ENCODE measurements at regions not wholly inside any gene's neighbourhood (a gene's known extent, or its start where the extent isn't known, plus 50 kb on each side); places are given as distances from the start of the nearest gene placed in this dataset.

DNA sequence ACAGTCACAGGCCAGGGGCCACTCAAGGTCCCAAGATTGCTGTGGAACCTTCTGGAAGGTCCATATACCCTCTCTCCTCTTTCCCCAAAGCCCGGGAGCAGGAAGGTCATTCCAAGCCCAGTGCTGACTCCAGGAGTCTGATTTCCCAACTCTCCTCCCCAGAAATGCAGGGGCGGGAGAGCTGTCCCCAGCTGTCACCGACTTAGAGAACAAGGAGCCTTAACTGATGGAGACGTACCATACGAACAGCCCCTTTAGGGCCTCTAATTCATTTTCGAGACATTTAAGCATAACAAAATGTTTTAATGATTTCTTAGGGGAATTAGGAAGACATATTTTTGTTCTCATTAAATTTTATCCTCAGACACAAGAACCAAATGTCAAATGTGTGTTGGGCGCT is 99.2 kb downstream of the PHETA1 start:
- Histone ChIP-seq H3K9me2 (replicated peaks; ENCODE audit: insufficient read depth, low read length) (no peaks in the 10 kb centered on the region), H3K27ac (ENCODE audit: low read length) (no peak overlapping the region), H4K20me1 (ENCODE audit: insufficient read depth, low read length) (no peaks in the 10 kb centered on the region), H3K4me2 (ENCODE audit: low read depth, low read length) (no peak overlapping the region), H2AFZ (ENCODE audit: low read length) (no peak overlapping the region), H3K36me3 (replicated peaks; ENCODE audit: insufficient read depth, low read length) (no peaks in the 10 kb centered on the region), H3K27me3 (replicated peaks; ENCODE audit: insufficient read depth, low read length) (no peaks in the 10 kb centered on the region), H3K4me1 (ENCODE audit: low read length) (no peaks in the 10 kb centered on the region), H3F3A (ENCODE audit: insufficient read depth, low read length) (no peaks in the 10 kb centered on the region), H3K4me3 (ENCODE audit: low read length) (no peak overlapping the region), H3K9me3 (replicated peaks; ENCODE audit: insufficient read depth, low read length) (no peaks in the 10 kb centered on the region), H3K9ac (ENCODE audit: low read length) (no peak overlapping the region), H3K79me2 (ENCODE audit: low read length) (no peaks in the 10 kb centered on the region)
- no peak for DNase-seq
- TF ChIP-seq, protein P1, sequence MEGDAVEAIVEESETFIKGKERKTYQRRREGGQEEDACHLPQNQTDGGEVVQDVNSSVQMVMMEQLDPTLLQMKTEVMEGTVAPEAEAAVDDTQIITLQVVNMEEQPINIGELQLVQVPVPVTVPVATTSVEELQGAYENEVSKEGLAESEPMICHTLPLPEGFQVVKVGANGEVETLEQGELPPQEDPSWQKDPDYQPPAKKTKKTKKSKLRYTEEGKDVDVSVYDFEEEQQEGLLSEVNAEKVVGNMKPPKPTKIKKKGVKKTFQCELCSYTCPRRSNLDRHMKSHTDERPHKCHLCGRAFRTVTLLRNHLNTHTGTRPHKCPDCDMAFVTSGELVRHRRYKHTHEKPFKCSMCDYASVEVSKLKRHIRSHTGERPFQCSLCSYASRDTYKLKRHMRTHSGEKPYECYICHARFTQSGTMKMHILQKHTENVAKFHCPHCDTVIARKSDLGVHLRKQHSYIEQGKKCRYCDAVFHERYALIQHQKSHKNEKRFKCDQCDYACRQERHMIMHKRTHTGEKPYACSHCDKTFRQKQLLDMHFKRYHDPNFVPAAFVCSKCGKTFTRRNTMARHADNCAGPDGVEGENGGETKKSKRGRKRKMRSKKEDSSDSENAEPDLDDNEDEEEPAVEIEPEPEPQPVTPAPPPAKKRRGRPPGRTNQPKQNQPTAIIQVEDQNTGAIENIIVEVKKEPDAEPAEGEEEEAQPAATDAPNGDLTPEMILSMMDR (IDR thresholded peaks at IDR 0.05; ENCODE audit: low read length), result no peak
- no peak for TF ChIP-seq EZH2 (optimal IDR thresholded peaks at IDR 0.05; ENCODE audit: low read depth, low read length)
- TF ChIP-seq EZH2phosphoT487 (IDR thresholded peaks at IDR 0.05; ENCODE audit: low read length), result no peak

DNA sequence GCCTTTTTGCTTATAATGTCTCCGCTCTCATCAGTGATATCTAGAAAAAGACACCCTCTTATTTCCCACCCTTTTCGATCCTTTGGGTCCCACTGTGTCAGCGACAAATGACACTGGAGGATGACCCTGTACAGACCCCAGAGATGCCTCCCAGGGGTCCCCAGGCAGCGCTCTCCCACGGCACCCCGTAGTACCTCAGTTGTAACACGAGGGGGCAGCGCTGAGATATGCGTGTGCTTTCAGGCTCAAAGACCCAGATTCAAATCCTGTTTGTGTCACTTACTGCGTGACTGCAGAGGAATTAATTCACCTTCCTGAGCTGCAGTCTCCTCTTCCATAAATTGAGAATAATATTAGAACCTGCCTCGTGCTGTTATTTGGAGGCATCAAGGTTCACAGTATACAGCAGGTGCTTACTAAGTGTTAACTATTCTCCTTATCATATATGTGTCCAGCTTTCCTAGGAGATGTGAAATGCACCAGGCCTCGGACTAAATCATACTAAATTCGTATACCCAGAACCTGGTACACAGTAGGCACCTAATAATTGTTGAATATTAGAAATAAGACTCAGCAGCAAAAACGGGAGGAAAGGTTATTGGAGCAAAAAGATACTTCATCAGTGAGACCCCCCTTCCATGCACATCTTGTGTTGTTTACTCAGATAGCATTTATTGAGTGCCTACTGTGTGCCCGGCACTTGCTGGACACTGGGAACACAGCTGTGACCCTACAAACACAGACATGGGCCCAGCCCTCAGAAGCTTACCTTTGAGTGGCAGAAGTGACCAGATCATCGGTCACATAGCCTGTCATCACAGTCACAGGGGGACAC is 99.9 kb downstream of the PHETA1 start:
- no peak for DNase-seq
- Histone ChIP-seq H3K79me2 (ENCODE audit: low read length) (no peaks in the 10 kb centered on the region), H3K4me2 (ENCODE audit: low read depth, low read length) (no peak overlapping the region), H3K9ac (ENCODE audit: low read length) (no peak overlapping the region), H3K4me3 (ENCODE audit: low read length) (no peak overlapping the region), H3K27me3 (replicated peaks; ENCODE audit: insufficient read depth, low read length) (no peaks in the 10 kb centered on the region), H3F3A (ENCODE audit: insufficient read depth, low read length) (no peaks in the 10 kb centered on the region), H3K9me2 (replicated peaks; ENCODE audit: insufficient read depth, low read length) (no peaks in the 10 kb centered on the region), H4K20me1 (ENCODE audit: insufficient read depth, low read length) (no peaks in the 10 kb centered on the region), H3K9me3 (replicated peaks; ENCODE audit: insufficient read depth, low read length) (no peaks in the 10 kb centered on the region), H3K4me1 (ENCODE audit: low read length) (no peaks in the 10 kb centered on the region), H2AFZ (ENCODE audit: low read length) (no peak overlapping the region), H3K36me3 (replicated peaks; ENCODE audit: insufficient read depth, low read length) (no peaks in the 10 kb centered on the region), H3K27ac (ENCODE audit: low read length) (no peak overlapping the region)
- TF ChIP-seq EZH2phosphoT487 (IDR thresholded peaks at IDR 0.05; ENCODE audit: low read length), result no peak
- TF ChIP-seq, protein P1 (IDR thresholded peaks at IDR 0.05; ENCODE audit: low read length), result peak; percentile 45

DNA sequence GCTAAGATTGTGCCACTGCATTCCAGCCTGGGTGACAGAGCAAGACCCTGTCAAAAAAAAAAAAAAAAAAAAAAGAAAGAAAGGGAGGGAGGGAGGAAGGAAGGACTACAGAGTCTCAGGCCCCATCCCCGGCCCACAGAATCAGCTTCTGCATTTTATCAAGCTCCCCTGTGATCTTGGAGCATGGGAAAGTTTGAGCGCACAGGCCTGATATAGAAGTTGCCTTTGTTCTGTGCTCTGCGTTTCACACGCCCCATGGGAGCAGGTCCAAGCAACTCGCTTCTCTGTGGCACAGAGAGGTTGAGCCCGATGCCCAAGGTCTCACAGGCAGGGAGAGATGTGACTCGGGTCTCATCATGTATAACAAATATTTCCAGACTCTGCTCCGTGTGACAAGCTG is 101.8 kb downstream of the PHETA1 start:
- H3K27ac ChIP-seq (ENCODE audit: low read length), result no peak overlapping the region
- H3K4me1 ChIP-seq (ENCODE audit: low read length), result no peaks in the 10 kb centered on the region
- no peaks in the 10 kb centered on the region for H3K9me2 ChIP-seq (replicated peaks; ENCODE audit: insufficient read depth, low read length)
- no peaks in the 10 kb centered on the region for H3K36me3 ChIP-seq (replicated peaks; ENCODE audit: insufficient read depth, low read length)
- no peaks in the 10 kb centered on the region for H3K79me2 ChIP-seq (ENCODE audit: low read length)
- H3K4me2 ChIP-seq (ENCODE audit: low read depth, low read length), result no peak overlapping the region
- H3K9me3 ChIP-seq (replicated peaks; ENCODE audit: insufficient read depth, low read length), result no peaks in the 10 kb centered on the region
- H3K4me3 ChIP-seq (ENCODE audit: low read length), result no peak overlapping the region
- TF ChIP-seq, protein P1 (IDR thresholded peaks at IDR 0.05; ENCODE audit: low read length), result no peak
- TF ChIP-seq EZH2 (optimal IDR thresholded peaks at IDR 0.05; ENCODE audit: low read depth, low read length) (no peak), EZH2phosphoT487 (IDR thresholded peaks at IDR 0.05; ENCODE audit: low read length) (no peak)
- no peaks in the 10 kb centered on the region for H3K27me3 ChIP-seq (replicated peaks; ENCODE audit: insufficient read depth, low read length)
- no peak overlapping the region for H3K9ac ChIP-seq (ENCODE audit: low read length)
- H4K20me1 ChIP-seq (ENCODE audit: insufficient read depth, low read length), result no peaks in the 10 kb centered on the region
- H2AFZ ChIP-seq (ENCODE audit: low read length), result no peak overlapping the region
- no peaks in the 10 kb centered on the region for H3F3A ChIP-seq (ENCODE audit: insufficient read depth, low read length)
- no peak for DNase-seq

All from MM.1S (cell line).